AG09309 (cell line): ENCODE measurements at regions not wholly inside any gene's neighbourhood (a gene's known extent, or its start where the extent isn't known, plus 50 kb on each side); places are given as distances from the start of the nearest gene placed in this dataset.

Experiments used
- DNase-seq: peaks from one replicate; pipeline ENCODE4 v3.0.0-alpha.2; 2010; ENCODE audit warnings: low read depth
- H3K4me3 ChIP-seq: 2 replicates; pipeline ENCODE4 v1.5.1; 2011; ENCODE audit warnings: mild to moderate bottlenecking, low read depth, low read length, moderate library complexity; ENCODE audit not compliant: control insufficient read depth
- CTCF ChIP-seq: IDR thresholded peaks from 2 replicates; pipeline ENCODE4 v1.5.1; 2011; ENCODE audit warnings: mild to moderate bottlenecking, low read depth, low read length, inconsistent platforms; ENCODE audit not compliant: insufficient read depth, control insufficient read depth; ENCODE audit errors: missing control alignments

GRCh38 chr11:92678008-92678611 lies 291.3 kb upstream of the MTNR1B start:
- no peak overlapping the region for H3K4me3 ChIP-seq
- no peak for TF ChIP-seq CTCF
- DNase-seq: no peak

DNA sequence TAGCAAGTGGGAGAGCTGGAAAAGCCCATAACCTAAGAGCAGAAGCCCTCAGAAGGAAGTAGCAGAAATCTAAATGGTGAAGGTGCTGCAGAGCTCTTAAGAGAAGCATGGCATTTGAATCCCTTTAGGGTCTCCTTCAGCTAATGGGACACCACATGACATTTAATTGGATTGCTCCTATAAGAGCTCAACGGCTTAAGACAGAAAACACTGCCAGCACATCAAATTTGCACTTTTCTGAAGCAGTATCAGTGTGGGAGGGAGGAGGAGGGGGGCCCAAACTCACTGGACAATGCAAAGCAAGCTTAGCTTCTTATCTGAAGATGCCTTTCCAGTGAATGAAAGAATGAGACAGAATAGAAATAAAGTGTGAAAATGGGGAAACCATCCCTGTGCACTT lies 287.9 kb upstream of the MTNR1B start:
- TF ChIP-seq CTCF: no peak
- no peak for DNase-seq
- H3K4me3 ChIP-seq: no peak overlapping the region

DNA sequence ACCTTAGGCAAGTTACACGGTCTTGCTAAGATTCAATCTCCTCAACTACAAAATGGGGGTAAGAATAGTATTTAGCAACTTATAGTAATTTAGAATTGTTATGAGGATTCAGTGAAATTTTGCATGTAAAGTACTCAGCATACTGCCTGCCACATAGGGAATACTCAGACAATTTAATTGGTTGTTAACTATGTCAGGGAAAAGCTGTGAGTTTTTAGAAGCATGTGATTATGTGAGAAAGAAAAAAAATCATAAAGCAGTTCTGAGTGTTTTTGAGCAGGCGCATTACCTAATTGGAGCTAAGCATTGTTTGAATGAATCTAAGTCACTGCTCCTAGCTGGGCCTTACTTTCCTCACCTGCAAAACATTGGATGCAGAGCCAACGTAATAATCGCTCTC lies 287.3 kb upstream of the MTNR1B start:
- no peak for DNase-seq
- no peak overlapping the region for H3K4me3 ChIP-seq
- no peak for TF ChIP-seq CTCF

DNA sequence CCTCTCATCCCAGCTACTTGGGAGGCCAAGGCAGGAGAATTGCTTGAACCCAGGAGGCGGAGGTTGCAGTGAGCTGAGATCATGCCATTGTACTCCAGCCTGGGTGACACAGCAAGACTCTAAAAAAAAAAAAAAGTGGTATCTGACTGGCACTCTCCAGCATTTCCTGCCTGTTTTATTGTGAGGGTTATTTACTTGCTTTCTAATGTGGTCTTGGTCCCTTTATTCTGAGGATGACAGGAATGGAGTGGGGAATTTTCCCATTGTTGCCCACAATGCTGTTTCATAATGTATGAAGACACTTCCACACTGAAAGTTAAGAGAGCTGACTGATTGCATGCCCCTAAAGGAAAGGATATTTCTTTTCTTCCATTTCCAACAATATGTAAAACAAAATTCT lies 286.5 kb upstream of the MTNR1B start:
- DNase-seq: no peak
- no peak overlapping the region for H3K4me3 ChIP-seq
- TF ChIP-seq CTCF: no peak

DNA sequence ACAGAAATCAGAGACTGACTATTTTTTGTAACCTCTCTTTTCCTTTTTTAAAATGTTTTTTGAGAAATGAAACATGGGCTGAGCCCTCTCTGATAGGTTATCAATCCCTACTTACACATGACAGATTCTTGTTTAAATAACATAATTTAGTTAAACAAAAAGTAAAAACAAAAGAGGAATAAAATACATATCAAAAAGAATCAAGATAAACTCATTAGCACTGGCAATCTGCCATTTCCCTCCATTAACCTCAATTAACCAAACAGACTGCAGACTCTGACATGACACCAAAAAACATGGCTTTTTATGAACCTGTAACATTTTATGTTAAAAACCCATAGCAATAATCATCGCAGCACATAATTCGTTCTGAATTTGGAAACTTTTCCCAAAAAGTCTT lies 284.4 kb upstream of the MTNR1B start:
- no peak for DNase-seq
- no peak overlapping the region for H3K4me3 ChIP-seq
- TF ChIP-seq CTCF: no peak

- no peak for DNase-seq
These were observed 281.7 kb upstream of the MTNR1B start for GRCh38 chr11:92687724-92688123.

More at GRCh38 chr11:92687724-92688123, 281.7 kb upstream of the MTNR1B start:
- TF ChIP-seq CTCF: no peak
- H3K4me3 ChIP-seq: no peak overlapping the region
